Parathyroid adenoma (tissue), 2 donors: ENCODE measurements at regions not wholly inside any gene's neighbourhood (a gene's known extent, or its start where the extent isn't known, plus 50 kb on each side); places are given as distances from the start of the nearest gene placed in this dataset.

Experiments
- H2AFZ ChIP-seq: fragments of 300-600 bp; sonication (generic); one replicate; pipeline ENCODE4 v1.7.0; 2017; ENCODE audit warnings: antibody characterized with exemption, mild to moderate bottlenecking
- H3K27ac ChIP-seq: fragments of 300-600 bp; sonication (generic); one replicate; pipeline ENCODE4 v1.7.0; 2017
- H3K27me3 ChIP-seq: fragments of 300-600 bp; sonication (generic); one replicate; pipeline ENCODE4 v1.7.0; 2017; ENCODE audit warnings: low read length; ENCODE audit not compliant: control insufficient read depth, insufficient read depth
- H3K36me3 ChIP-seq: fragments of 300-600 bp; sonication (generic); one replicate; pipeline ENCODE4 v1.7.0; 2017; ENCODE audit warnings: low read length; ENCODE audit not compliant: control insufficient read depth, insufficient read depth
- H3K4me1 ChIP-seq: fragments of 300-600 bp; sonication (generic); one replicate; pipeline ENCODE4 v1.7.0; 2017; ENCODE audit warnings: control low read depth
- H3K4me2 ChIP-seq: fragments of 300-600 bp; sonication (generic); one replicate; pipeline ENCODE4 v1.7.0; 2017; ENCODE audit warnings: low read length
- H3K4me3 ChIP-seq: fragments of 300-600 bp; sonication (generic); one replicate; pipeline ENCODE4 v1.7.0; 2017; ENCODE audit warnings: low read depth, low read length
- H3K79me2 ChIP-seq: fragments of 300-600 bp; sonication (generic); one replicate; pipeline ENCODE4 v1.7.0; 2017; ENCODE audit warnings: control low read depth
- H3K9ac ChIP-seq: fragments of 300-600 bp; sonication (generic); one replicate; pipeline ENCODE4 v1.7.0; 2017; ENCODE audit warnings: mild to moderate bottlenecking
- H3K9me3 ChIP-seq: fragments of 300-600 bp; sonication (generic); one replicate; pipeline ENCODE4 v1.7.0; 2017; ENCODE audit warnings: low read length; ENCODE audit not compliant: control insufficient read depth
- TF ChIP-seq, protein P1 (sequence below): fragments of 300-600 bp; sonication (generic); IDR thresholded peaks from one replicate; pipeline ENCODE4 v1.7.0; 2017; ENCODE audit warnings: antibody characterized with exemption, mild to moderate bottlenecking
- donor health status: primary hyperparathyroidism.

- Histone ChIP-seq H3K27ac (no peak overlapping the region), H3K9me3 (no peaks in the 10 kb centered on the region), H3K9ac (no peak overlapping the region), H3K79me2 (no peaks in the 10 kb centered on the region), H3K4me3 (no peak overlapping the region), H3K4me1 (no peaks in the 10 kb centered on the region), H3K27me3 (no peaks in the 10 kb centered on the region), H2AFZ (no peak overlapping the region), H3K4me2 (no peak overlapping the region), H3K36me3 (no peaks in the 10 kb centered on the region)
- TF ChIP-seq, protein P1, sequence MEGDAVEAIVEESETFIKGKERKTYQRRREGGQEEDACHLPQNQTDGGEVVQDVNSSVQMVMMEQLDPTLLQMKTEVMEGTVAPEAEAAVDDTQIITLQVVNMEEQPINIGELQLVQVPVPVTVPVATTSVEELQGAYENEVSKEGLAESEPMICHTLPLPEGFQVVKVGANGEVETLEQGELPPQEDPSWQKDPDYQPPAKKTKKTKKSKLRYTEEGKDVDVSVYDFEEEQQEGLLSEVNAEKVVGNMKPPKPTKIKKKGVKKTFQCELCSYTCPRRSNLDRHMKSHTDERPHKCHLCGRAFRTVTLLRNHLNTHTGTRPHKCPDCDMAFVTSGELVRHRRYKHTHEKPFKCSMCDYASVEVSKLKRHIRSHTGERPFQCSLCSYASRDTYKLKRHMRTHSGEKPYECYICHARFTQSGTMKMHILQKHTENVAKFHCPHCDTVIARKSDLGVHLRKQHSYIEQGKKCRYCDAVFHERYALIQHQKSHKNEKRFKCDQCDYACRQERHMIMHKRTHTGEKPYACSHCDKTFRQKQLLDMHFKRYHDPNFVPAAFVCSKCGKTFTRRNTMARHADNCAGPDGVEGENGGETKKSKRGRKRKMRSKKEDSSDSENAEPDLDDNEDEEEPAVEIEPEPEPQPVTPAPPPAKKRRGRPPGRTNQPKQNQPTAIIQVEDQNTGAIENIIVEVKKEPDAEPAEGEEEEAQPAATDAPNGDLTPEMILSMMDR, result no peak
These were observed 68.9 kb upstream of the COL11A1 start for GRCh38 chr1:103177108-103177775.

DNA sequence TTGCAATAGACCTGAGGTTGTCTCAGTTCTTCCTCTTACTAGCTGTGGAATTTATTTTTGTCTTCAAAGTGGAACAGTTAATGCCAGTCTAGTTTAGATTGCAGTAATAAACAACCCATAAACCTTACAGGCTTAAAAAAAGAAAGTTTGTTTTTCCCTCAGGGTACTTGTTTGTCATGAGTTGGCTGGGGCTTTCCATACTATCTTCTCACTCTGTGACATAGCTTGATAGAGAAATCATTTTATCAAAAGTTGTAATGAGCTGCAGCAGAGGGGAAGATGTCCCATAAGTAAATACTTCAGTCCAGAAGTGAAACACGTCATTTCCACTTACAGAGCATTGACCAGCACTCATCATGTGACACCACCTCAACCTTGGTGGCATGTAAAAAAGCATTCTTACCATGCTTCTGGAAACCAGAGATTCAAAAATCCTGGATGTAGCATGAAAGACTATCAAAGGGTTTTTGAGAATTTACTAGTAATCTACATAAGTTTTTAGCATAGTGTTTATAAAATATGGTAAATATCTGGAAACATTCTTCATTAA is 62.8 kb upstream of the COL11A1 start:
- TF ChIP-seq, protein P1, result no peak

DNA sequence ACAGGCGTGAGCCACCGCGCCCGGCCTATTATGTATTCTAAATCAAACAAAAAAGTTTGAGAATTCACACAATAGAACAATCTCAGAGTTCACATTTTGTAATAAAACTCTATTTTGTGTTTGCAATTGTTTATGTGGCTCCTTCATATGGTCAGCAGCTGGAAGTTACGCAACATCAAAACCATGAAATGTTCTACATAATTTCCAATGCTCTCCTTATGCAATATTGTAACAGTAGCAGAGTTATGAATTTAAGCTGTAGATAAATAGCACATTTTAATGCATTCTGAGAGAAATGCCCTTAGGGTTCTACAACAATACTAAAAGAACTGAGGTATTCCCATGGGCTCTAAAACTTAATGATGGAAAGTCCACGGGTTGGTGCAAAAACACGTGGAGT is 62.3 kb upstream of the COL11A1 start:
- no peak overlapping the region for H2AFZ ChIP-seq
- no peak overlapping the region for H3K4me2 ChIP-seq
- no peaks in the 10 kb centered on the region for H3K4me1 ChIP-seq
- H3K9ac ChIP-seq, result no peak overlapping the region
- H3K36me3 ChIP-seq, result no peaks in the 10 kb centered on the region
- no peak overlapping the region for H3K27ac ChIP-seq
- no peak overlapping the region for H3K4me3 ChIP-seq
- TF ChIP-seq, protein P1, result no peak
- H3K27me3 ChIP-seq, result no peaks in the 10 kb centered on the region
- no peaks in the 10 kb centered on the region for H3K79me2 ChIP-seq
- no peaks in the 10 kb centered on the region for H3K9me3 ChIP-seq

More for the DNA sequence above, 62.8 kb upstream of the COL11A1 start:
- H3K4me3 ChIP-seq, result no peak overlapping the region
- H3K9ac ChIP-seq, result no peak overlapping the region
- no peak overlapping the region for H2AFZ ChIP-seq
- no peaks in the 10 kb centered on the region for H3K36me3 ChIP-seq
- H3K4me2 ChIP-seq, result no peak overlapping the region
- H3K79me2 ChIP-seq, result no peaks in the 10 kb centered on the region
- no peaks in the 10 kb centered on the region for H3K4me1 ChIP-seq
- no peak overlapping the region for H3K27ac ChIP-seq
- H3K27me3 ChIP-seq, result no peaks in the 10 kb centered on the region
- H3K9me3 ChIP-seq, result no peaks in the 10 kb centered on the region

GRCh38 chr1:103162360-103162759 is 54.0 kb upstream of the COL11A1 start:
- Histone ChIP-seq H3K4me1 (no peaks in the 10 kb centered on the region), H3K27ac (no peak overlapping the region), H3K79me2 (no peaks in the 10 kb centered on the region), H3K27me3 (no peaks in the 10 kb centered on the region), H3K9ac (no peak overlapping the region), H3K4me3 (no peak overlapping the region), H3K4me2 (no peak overlapping the region), H3K36me3 (no peaks in the 10 kb centered on the region), H3K9me3 (no peaks in the 10 kb centered on the region), H2AFZ (no peak overlapping the region)
- TF ChIP-seq, protein P1, result no peak

- H3K4me1 ChIP-seq, result no peaks in the 10 kb centered on the region
- H3K79me2 ChIP-seq, result no peaks in the 10 kb centered on the region
- no peak overlapping the region for H3K4me2 ChIP-seq
- no peak overlapping the region for H2AFZ ChIP-seq
- no peaks in the 10 kb centered on the region for H3K36me3 ChIP-seq
- TF ChIP-seq, protein P1, result no peak
- H3K27ac ChIP-seq, result no peak overlapping the region
- H3K4me3 ChIP-seq, result no peak overlapping the region
- no peaks in the 10 kb centered on the region for H3K27me3 ChIP-seq
- H3K9ac ChIP-seq, result no peak overlapping the region
- no peaks in the 10 kb centered on the region for H3K9me3 ChIP-seq
These were observed 52.0 kb upstream of the COL11A1 start for GRCh38 chr1:103160281-103160680.
